ENCODE measurements at regions not wholly inside any gene's neighbourhood (a gene's known extent, or its start where the extent isn't known, plus 50 kb on each side); places are given as distances from the start of the nearest gene placed in this dataset.
"Not testable (repeated sequence)": the region's sequence is repeated elsewhere in the genome, so short reads cannot be mapped to it uniquely, and the experiment has no call there.

DNA sequence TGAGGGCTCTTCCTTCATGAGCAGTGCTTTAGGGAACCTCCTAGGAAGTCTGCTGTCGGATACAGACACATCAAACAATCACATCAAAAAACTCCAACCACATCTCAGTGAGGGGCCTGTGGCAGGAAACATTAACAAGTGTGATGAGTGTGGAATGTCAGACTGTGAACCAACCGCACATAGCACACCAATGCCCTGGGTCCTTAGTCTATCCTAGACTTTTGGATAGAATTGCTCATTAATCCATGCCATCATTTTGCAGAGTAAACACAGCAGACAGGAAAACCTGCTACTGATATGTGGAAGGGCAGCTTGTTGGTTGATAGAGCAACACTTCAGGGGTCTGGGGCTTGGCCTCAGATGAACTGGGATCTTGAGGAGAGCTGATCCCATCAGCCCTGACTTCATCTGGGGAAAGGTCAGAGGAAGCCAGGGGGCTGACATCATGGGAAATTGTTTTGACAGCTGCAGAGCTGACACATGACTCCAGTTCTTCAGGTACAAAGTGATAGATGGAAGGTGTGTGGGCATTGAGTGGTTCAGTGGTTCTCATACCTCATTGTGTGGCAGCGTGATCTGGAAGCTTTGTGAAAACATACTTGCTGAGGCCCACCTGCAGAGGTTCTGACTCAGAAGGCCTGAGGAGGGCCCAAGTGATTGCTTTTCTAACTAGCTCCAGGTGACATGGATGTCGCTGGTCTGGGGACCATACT, 193.3 kb downstream of the DIRAS2 start:
- DNase-seq, result no peak

DNA sequence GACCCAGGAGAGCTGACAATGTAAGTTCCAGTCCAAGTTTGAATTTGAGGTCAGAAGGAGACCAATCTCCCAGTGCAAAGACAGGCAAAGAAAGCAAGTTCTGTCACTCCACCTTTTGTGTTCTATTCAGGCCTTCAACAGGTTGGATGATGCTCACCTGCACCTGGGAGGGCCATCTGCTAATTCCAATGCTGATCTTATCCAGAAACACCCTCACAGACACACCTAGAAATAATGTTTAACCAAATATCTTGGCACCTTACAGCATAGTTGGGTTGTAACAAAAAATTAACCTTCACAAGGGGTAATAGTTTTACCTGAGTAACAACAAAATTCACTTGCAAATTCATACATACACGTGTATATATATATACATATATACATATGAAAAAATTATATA, 190.8 kb downstream of the DIRAS2 start:
- no peak for DNase-seq

- no peak for DNase-seq
Observed at GRCh38 chr9:90455316-90455715, 187.3 kb downstream of the DIRAS2 start.

GRCh38 chr9:90457386-90458190, 185.0 kb downstream of the DIRAS2 start:
- DNase-seq, result no peak

DNA sequence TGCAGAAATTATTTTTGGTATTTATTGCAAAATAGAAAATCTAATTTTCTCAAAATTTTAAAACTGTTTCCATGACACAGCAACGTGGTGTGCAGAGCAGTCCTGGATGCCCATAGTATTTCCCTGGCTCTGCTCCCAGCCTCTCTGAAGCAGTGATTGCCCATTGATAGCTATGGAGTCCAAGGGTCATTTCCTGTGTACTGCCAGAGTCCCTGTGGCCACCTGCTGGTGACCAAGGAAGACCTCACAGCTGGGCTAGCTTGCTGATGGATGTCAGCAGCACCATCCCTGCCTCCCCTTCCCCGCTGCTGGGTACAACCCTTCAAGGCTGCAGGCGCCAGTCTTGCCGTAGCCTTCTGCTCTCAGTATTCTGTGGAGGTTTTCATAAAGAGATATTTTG, 184.1 kb downstream of the DIRAS2 start:
- DNase-seq, result no peak

DNA sequence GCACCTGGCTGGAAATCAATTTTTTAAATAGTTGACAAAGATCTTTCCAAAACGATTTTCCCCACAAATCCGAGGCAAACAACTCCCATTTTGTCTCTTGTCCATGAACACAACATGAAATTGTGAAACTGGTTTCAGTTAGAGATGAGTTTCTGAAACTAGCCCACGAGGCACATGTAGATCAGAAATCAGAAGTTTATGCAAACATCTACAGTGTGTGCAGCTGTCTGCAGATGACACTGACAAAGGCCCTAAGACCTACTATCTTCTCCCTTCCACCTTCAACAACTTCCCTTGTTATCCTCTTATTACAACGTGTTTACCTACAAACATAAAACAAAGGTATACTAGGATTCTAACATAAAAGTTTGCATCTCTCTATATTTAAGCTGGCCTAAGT, 183.3 kb downstream of the DIRAS2 start:
- no peak for DNase-seq

GRCh38 chr9:90460220-90460619, 182.4 kb downstream of the DIRAS2 start:
- no peak for DNase-seq

DNA sequence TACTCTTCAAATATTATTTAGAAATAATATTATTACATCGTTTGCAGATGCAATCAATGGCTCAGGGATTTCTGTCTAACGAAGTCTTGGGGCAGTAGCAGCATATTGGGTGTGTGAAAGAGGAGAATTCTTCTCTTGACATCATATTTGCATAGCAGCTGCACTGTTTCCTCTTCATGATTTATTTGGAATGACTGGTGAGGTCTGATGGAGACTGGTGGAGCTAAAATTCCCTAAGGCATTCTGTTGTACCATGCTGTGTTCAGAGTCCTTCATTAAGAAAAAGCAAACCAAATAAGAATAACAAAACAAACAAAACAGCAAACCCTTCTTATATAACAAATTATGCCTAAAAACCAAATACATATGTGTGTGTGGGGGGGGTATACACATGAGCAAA, 177.6 kb downstream of the DIRAS2 start:
- no peak for DNase-seq

DNA sequence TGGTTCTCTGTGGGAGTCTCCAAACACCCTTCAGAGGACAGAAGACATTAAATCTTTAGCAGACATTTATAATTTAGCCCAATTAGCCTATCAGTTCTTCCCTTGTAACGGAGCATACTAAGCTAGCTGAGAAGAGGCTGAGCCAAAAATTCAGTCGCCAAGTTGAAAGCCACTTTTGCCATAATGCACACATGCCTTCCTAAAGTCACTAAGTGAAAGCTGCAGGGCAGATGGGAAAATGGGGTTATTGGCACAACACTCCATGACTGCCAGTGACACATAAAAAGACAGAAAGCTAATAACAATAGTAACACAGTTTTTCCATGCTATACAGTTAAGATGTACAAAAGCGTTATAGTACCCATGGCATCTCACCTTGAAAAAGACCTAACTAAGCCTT, 176.2 kb downstream of the DIRAS2 start:
- DNase-seq, result no peak

GRCh38 chr9:90469435-90469834, 173.2 kb downstream of the DIRAS2 start:
- no peak for DNase-seq

GRCh38 chr9:90469865-90470387, 172.7 kb downstream of the DIRAS2 start:
- DNase-seq, result no peak

DNA sequence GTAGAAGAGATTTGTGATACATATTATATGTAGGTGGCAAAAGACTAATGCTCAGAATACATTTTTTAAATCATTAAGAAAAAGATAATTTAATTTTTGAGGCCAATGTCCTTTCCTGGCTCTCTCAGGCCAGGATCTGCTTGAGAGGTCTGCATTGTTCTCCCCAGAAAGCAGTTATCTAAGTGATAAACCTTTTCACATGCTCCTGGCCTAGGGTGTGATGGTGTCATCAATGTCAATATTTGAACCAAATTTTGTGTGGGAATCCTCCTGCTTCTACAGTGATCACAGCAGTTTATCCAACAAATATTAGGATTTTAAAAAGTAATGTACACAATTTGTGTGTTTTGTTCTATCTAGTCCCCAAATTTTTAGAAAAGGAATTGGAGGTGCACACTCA, 166.6 kb downstream of the DIRAS2 start:
- DNase-seq, result no peak

DNA sequence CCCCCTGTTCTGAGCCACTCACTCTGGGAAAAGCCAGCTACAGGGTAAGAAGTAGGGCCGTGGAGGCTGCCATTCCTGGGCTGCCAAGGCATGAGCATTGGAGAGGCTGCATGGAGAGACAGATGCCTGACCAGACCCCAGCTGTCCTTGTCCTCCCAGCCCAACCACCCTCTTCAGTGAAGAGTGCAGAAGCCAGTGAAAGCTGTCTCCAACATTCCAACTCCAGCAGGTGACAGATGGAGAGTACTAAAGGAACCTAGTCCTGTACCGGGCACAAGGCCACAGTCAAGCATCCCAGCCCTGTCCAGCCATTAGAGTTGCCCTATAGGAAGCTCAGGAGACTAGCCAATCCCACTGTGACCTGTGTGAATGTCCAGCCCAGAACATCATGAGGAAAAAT, 165.1 kb downstream of the DIRAS2 start:
- no peak for DNase-seq

GRCh38 chr9:90478821-90479220, 163.8 kb downstream of the DIRAS2 start:
- no peak for DNase-seq

DNA sequence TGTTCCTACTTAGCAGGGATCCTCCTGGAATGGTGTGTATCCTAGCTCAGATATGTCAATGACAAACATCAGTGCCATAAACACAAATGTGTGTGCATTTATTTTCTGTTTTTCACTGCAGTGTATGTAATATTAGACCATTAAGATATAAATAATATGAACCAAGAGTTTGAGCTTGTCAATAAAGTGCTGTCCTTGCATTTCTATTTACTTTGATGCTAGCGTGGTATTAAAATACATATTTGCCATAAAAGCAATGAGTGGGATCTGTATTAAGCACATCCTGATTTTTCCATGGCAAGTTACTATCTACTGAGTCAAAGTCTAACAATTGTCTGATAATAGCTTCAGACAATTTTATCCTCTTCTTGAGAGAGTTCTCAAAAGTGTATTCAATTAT, 157.6 kb downstream of the DIRAS2 start:
- DNase-seq, result no peak

GRCh38 chr9:90489066-90489465, 153.6 kb downstream of the DIRAS2 start:
- no peak for DNase-seq

- DNase-seq, result no peak
Observed at GRCh38 chr9:90499761-90500160, 142.9 kb downstream of the DIRAS2 start.

DNA sequence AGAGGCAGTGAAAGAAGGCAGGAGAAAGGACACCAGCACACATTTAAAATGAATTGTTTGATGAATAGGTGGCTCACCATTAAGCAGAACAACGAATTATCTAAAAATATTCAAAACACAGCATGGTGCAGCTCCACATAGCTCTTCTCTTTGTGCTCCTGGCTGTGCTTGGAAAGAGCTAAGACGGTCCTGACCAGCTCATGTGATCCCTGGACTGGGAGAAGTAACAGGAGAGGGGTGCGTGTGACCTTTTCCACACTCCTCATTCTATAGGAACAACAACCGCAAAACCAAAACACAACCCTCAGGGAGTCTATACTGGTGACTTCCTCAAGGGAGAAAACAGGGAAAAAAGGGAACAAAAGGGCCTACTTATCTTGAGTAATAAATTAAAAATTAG, 140.5 kb downstream of the DIRAS2 start:
- no peak for DNase-seq

GRCh38 chr9:90504486-90504885, 138.1 kb downstream of the DIRAS2 start:
- no peak for DNase-seq

DNA sequence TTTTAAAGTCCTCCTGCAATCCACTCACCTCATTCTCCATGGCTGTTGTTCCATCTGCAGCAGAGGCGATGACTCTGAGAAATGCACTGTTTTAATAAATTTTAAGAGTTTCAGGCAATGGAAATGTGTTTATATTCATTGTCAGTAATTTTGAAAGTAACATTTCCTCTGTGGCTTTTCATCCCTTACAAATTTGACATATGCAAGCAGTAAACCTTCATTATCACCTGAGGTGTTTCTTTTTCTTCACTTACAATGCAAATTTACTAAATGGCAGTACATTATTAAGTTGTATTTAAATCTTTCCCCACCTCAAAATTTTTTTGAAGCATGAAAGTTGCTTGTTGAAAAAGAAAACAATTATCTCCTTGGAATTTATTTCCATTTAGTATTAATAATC, 136.9 kb downstream of the DIRAS2 start:
- no peak for DNase-seq

GRCh38 chr9:90506402-90506801, 136.2 kb downstream of the DIRAS2 start:
- DNase-seq, result not testable (repeated sequence)

DNA sequence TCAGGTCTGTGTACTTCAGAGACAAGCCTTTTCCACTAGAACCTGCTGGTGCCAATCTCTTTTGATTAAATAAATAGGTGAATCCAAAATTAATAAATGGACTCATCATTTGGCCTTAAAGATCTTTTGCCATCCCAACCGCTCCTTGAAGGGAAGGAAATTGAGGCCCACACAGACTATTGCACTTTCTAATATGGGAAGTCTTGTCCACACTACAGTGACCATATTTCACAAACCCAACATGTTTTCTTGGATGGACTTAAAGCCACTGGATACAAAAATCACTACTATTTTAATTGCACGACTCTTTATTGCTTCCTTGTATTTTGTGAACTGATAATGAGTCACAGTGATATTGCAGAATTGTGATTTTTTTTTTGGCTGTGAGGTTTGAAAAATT, 135.0 kb downstream of the DIRAS2 start:
- DNase-seq, result no peak

- no peak for DNase-seq
Observed at GRCh38 chr9:90508940-90509339, 133.7 kb downstream of the DIRAS2 start.

- no peak for DNase-seq
Observed at GRCh38 chr9:90511711-90512110, 130.9 kb downstream of the DIRAS2 start.

Data from effector CD4-positive, alpha-beta T cell (primary cell).